PC-9 (cell line): ENCODE measurements at regions not wholly inside any gene's neighbourhood (a gene's known extent, or its start where the extent isn't known, plus 50 kb on each side); places are given as distances from the start of the nearest gene placed in this dataset.

Experiments
- BruUV-seq: library from RNA; stranded (reverse); fragments of 400-500 nt; replicated peaks from 2 replicates; lab custom pipeline; 2021; lab: Mats Ljungman, UMichigan
- CTCF ChIA-PET: fragments of 300-600 bp; sonication (Branson Sonifier 250); formaldehyde crosslinking; loops from one replicate; lab custom pipeline; 2022; ENCODE audit warnings: antibody characterized with exemption; lab: Charles Lee
- POLR2A ChIA-PET: fragments of 300-600 bp; sonication (Branson Sonifier 250); formaldehyde crosslinking; loops from one replicate; lab custom pipeline; 2022; ENCODE audit warnings: antibody characterized with exemption; ENCODE audit not compliant: unreplicated experiment; lab: Charles Lee
- DNase-seq, 2 experiments: peaks; one replicate each; pipeline versions ENCODE4 v3.0.0 to v3.0.0-alpha.2; 2015 to 2022; ENCODE audit warnings: mixed read lengths in 1 of 2
- H2AFZ ChIP-seq: fragments of 200-600 bp; sonication (generic); 2 replicates; pipeline ENCODE4 v1.8.1; 2017; ENCODE audit warnings: antibody characterized with exemption
- H3F3A ChIP-seq: fragments of 200-600 bp; sonication (generic); 2 replicates; pipeline ENCODE4 v1.8.1; 2017; ENCODE audit warnings: antibody characterized with exemption, mild to moderate bottlenecking, low read depth; ENCODE audit not compliant: insufficient read depth
- H3K27ac ChIP-seq: fragments of 200-600 bp; sonication (generic); 2 replicates; pipeline ENCODE4 v1.6.1; 2016; ENCODE audit warnings: mixed run types
- H3K27me3 ChIP-seq: fragments of 200-600 bp; sonication (generic); 2 replicates; pipeline ENCODE4 v1.6.1; 2016; ENCODE audit warnings: low read depth, mixed run types; ENCODE audit not compliant: insufficient read depth
- H3K36me3 ChIP-seq: fragments of 200-600 bp; sonication (generic); 2 replicates; pipeline ENCODE4 v1.6.1; 2016; ENCODE audit warnings: low read depth, mixed run types
- H3K4me1 ChIP-seq: fragments of 200-600 bp; sonication (generic); replicated peaks from 2 replicates; pipeline ENCODE4 v1.6.1; 2016; ENCODE audit warnings: mixed run types; ENCODE audit not compliant: insufficient read depth
- H3K4me2 ChIP-seq: fragments of 200-600 bp; sonication (generic); 2 replicates; pipeline ENCODE4 v1.6.1; 2017; ENCODE audit warnings: mixed run types
- H3K4me3 ChIP-seq: fragments of 200-600 bp; sonication (generic); 2 replicates; pipeline ENCODE4 v1.6.1; 2016; ENCODE audit warnings: mixed run types
- H3K79me2 ChIP-seq: fragments of 200-600 bp; sonication (generic); 2 replicates; pipeline ENCODE4 v1.6.1; 2017; ENCODE audit warnings: low read depth, mixed run types
- H3K9me2 ChIP-seq: fragments of 200-600 bp; sonication (generic); 2 replicates; pipeline ENCODE4 v1.8.1; 2017; ENCODE audit warnings: mild to moderate bottlenecking; ENCODE audit not compliant: insufficient read depth
- H3K9me3 ChIP-seq: fragments of 200-600 bp; sonication (generic); 2 replicates; pipeline ENCODE4 v1.8.1; 2016; ENCODE audit warnings: low read depth; ENCODE audit not compliant: insufficient read depth
- H4K20me1 ChIP-seq: fragments of 200-600 bp; sonication (generic); 2 replicates; pipeline ENCODE4 v1.8.1; 2017; ENCODE audit not compliant: insufficient read depth
- CTCF ChIP-seq: fragments of 200-600 bp; sonication (generic); conservative IDR thresholded peaks from 2 replicates; pipeline ENCODE4 v1.6.1; 2017; ENCODE audit warnings: mixed run types, antibody characterized with exemption, mild to moderate bottlenecking, moderate library complexity
- EZH2 ChIP-seq: fragments of 200-600 bp; sonication (generic); IDR thresholded peaks from 2 replicates; pipeline ENCODE4 v1.8.0; 2017; ENCODE audit warnings: antibody characterized with exemption, low read depth
- intact Hi-C: fragments of 100-400 bp; cut with micrococcal nuclease; formaldehyde crosslinking; loops from one replicate; pipeline ENCODE4 v1.10.0; 2022; ENCODE audit not compliant: unreplicated experiment

GRCh38 chr13:111909971-111910671 lies 156.8 kb upstream of the SOX1 start:
- Histone ChIP-seq H3F3A (no peaks in the 10 kb centered on the region), H2AFZ (no peak overlapping the region), H3K27me3 (peaks cover 90% of the 10 kb centered on the region), H3K36me3 (no peaks in the 10 kb centered on the region), H3K4me3 (no peak overlapping the region), H3K27ac (no peak overlapping the region), H4K20me1 (no peaks in the 10 kb centered on the region), H3K4me2 (no peak overlapping the region), H3K9me3 (no peaks in the 10 kb centered on the region), H3K79me2 (no peaks in the 10 kb centered on the region), H3K9me2 (no peaks in the 10 kb centered on the region), H3K4me1 (no peaks in the 10 kb centered on the region)
- intact Hi-C loops: no loop called here
- CTCF ChIA-PET: no interaction called here
- no TSS peak for BruUV-seq
- DNase-seq: no peak
- POLR2A ChIA-PET: no interaction called here
- no peak for TF ChIP-seq CTCF

- H3K27me3 ChIP-seq: peaks cover 100% of the 10 kb centered on the region
- intact Hi-C loops: no loop called here
- no peak for DNase-seq
These were observed 155.7 kb upstream of the SOX1 start for GRCh38 chr13:111911121-111911720.

GRCh38 chr13:111911754-111912452 lies 155.0 kb upstream of the SOX1 start:
- Histone ChIP-seq H3K36me3 (no peaks in the 10 kb centered on the region), H3K4me1 (no peaks in the 10 kb centered on the region), H3K4me2 (no peak overlapping the region), H3K9me3 (no peaks in the 10 kb centered on the region), H3K79me2 (no peaks in the 10 kb centered on the region), H3K9me2 (no peaks in the 10 kb centered on the region), H3K27me3 (peaks cover 100% of the 10 kb centered on the region), H2AFZ (no peak overlapping the region), H3K4me3 (no peak overlapping the region), H4K20me1 (no peaks in the 10 kb centered on the region), H3K27ac (no peak overlapping the region), H3F3A (no peaks in the 10 kb centered on the region)
- CTCF ChIA-PET: interaction anchor here (0.5 kb wide), 1 partner anchor 407 kb away, joined by 22 read pairs; no protein-coding TSS in a partner anchor
- BruUV-seq: no TSS peak
- no peak for TF ChIP-seq CTCF
- no peak for DNase-seq
- intact Hi-C loops: no loop called here
- POLR2A ChIA-PET: no interaction called here

More at GRCh38 chr13:111911121-111911720, 155.7 kb upstream of the SOX1 start:
- ChIA-PET POLR2A (no interaction called here), CTCF (no interaction called here)
- no peaks in the 10 kb centered on the region for H3K36me3 ChIP-seq
- H3F3A ChIP-seq: no peaks in the 10 kb centered on the region
- H3K4me3 ChIP-seq: no peak overlapping the region
- H3K4me2 ChIP-seq: no peak overlapping the region
- H2AFZ ChIP-seq: no peak overlapping the region
- no peaks in the 10 kb centered on the region for H3K9me2 ChIP-seq
- no peak overlapping the region for H3K27ac ChIP-seq
- BruUV-seq: no TSS peak
- H3K79me2 ChIP-seq: no peaks in the 10 kb centered on the region
- TF ChIP-seq CTCF (no peak), EZH2 (no peak)
- H3K4me1 ChIP-seq: no peaks in the 10 kb centered on the region
- H3K9me3 ChIP-seq: no peaks in the 10 kb centered on the region
- H4K20me1 ChIP-seq: no peaks in the 10 kb centered on the region
